Activated T-helper 17 cell treated with anti-CD3 and anti-CD28 coated beads, Interleukin-2, amount 50 U/mL, for 72 hours (primary cell): ENCODE measurements at regions not wholly inside any gene's neighbourhood (a gene's known extent, or its start where the extent isn't known, plus 50 kb on each side); places are given as distances from the start of the nearest gene placed in this dataset.
"Not testable (repeated sequence)": the region's sequence is repeated elsewhere in the genome, so short reads cannot be mapped to it uniquely, and the experiment has no call there.

Source experiments
- ATAC-seq: fragments of 150-1000 bp; cut with Tn5 transposase; replicated peaks from 2 replicates; pipeline ENCODE4 v1.10.0; 2021; ENCODE audit warnings: mild to moderate bottlenecking, moderate library complexity
- H3K27ac Mint-ChIP-seq: one replicate; pipeline ENCODE4 v1.8.0; 2022; ENCODE audit warnings: mixed read lengths
- H3K27me3 Mint-ChIP-seq: one replicate; pipeline ENCODE4 v1.8.0; 2022; ENCODE audit warnings: mixed read lengths
- H3K36me3 Mint-ChIP-seq: one replicate; pipeline ENCODE4 v1.8.0; 2022; ENCODE audit warnings: low read depth, mild to moderate bottlenecking, mixed read lengths
- H3K4me1 Mint-ChIP-seq: one replicate; pipeline ENCODE4 v1.8.0; 2022; ENCODE audit warnings: mixed read lengths
- H3K4me3 Mint-ChIP-seq: one replicate; pipeline ENCODE4 v1.8.0; 2022; ENCODE audit warnings: mild to moderate bottlenecking, mixed read lengths
- H3K9me3 Mint-ChIP-seq: one replicate; pipeline ENCODE4 v1.8.0; 2022; ENCODE audit warnings: mixed read lengths

DNA sequence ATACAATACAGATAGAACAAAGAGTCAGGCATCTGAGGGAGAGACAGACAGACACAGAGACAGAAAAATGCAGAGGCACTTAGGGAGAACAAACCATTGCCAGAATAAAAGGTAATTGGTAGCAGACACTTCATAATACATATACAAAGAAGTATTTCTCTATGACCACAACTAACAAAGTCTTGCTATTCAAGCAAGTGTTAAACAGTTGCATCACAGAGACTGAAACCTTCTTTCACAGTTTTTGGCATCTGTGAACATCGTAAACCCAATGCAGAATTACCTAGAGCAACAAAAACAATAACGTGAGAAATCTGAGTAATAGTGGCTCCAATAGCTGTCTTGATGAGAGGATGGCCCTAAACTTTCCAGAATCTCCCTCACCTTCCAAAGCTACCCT, 116.4 kb downstream of the BLID start:
- Mint-ChIP-seq H3K4me3 (no peak overlapping the region), H3K9me3 (no peaks in the 10 kb centered on the region), H3K27me3 (peaks cover 3% of the 10 kb centered on the region), H3K27ac (no peak overlapping the region), H3K4me1 (no peaks in the 10 kb centered on the region), H3K36me3 (no peaks in the 10 kb centered on the region)
- no peak for ATAC-seq

DNA sequence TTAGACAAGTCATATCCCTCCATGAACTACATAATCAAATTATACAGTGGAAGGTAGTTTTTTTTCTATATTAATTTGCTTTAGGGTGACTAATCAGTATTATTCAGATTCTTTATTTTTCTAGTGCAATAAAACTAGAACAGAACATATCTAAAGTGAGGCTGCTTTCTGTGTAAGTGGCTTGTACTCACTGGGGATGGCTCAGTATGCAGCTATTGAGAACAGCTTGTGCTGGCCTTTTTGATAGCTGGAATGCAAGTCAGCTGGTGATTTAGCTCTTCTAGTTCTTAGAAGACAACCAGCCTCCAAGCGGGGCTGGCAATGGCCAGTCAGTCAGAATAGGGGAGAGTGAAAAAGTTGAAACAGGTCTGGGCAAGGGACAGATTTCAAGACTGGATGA, 119.4 kb downstream of the BLID start:
- H3K4me3 Mint-ChIP-seq: no peak overlapping the region
- peaks cover 8% of the 10 kb centered on the region for H3K27me3 Mint-ChIP-seq
- no peak for ATAC-seq
- H3K27ac Mint-ChIP-seq: no peak overlapping the region
- H3K9me3 Mint-ChIP-seq: peaks cover 3% of the 10 kb centered on the region
- H3K4me1 Mint-ChIP-seq: no peaks in the 10 kb centered on the region
- H3K36me3 Mint-ChIP-seq: no peaks in the 10 kb centered on the region

DNA sequence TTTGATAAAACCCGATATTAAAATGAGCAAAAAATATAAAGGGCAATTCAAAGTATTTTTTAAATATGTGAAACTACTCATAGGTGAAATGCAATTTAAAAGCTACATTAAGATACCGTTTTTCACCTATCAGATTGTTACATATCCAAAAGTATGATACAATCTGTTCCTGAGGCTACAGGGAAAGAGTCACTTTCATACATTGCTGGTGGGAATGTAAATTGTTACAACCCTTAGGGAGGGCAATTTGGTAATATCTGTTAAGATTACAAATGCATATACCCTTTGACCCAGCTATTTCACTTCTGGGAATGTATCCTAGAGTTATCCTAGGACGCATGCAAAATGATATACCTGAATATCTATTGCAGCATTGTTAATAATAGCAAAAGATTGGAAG, 132.1 kb downstream of the BLID start:
- H3K36me3 Mint-ChIP-seq: no peaks in the 10 kb centered on the region
- no peak for ATAC-seq
- no peaks in the 10 kb centered on the region for H3K9me3 Mint-ChIP-seq
- H3K4me1 Mint-ChIP-seq: no peaks in the 10 kb centered on the region
- H3K27me3 Mint-ChIP-seq: peaks cover 4% of the 10 kb centered on the region
- H3K27ac Mint-ChIP-seq: no peak overlapping the region
- H3K4me3 Mint-ChIP-seq: no peak overlapping the region

DNA sequence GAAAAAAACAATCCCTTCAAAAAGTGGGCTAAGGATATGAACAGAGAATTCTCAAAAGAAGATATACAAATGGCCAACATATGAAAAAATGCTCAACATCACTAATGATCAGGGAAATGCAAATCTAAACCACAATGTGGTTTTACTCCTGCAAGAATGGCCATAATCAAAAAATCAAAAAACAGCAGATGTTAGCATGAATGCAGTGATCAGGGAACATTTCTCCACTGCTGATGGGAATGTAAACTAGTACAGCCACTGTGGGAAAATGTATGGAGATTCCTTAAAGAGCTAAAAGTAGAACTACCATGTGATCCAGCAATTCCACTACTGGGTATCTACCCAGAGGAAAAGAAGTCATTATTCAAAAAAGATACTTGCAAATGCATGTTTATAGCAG, 138.1 kb downstream of the BLID start:
- H3K36me3 Mint-ChIP-seq, H3K27ac Mint-ChIP-seq, ATAC-seq, H3K4me1 Mint-ChIP-seq, H3K4me3 Mint-ChIP-seq: not testable (repeated sequence)
- Mint-ChIP-seq H3K27me3 (peaks cover 15% of the 10 kb centered on the region), H3K9me3 (peaks cover 18% of the 10 kb centered on the region)

DNA sequence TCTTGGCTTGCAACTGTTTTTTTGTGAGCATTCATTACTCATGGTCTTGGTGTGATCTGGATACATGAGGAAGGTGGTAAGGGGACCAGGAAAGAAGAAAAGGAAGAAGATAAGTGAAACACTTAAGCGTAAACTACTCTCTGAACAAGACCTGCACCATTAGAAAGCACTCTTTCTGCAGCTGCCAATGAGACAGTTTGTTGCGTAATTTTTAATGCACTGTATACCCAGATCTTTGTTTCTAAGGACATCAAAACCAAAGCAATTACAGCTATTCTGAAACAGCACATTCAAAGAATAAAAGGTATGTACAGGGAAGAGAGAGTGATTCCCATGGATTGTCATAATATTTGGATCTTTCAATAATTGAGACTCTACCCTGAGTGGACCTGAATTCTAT, 147.4 kb downstream of the BLID start:
- Mint-ChIP-seq H3K27ac (no peak overlapping the region), H3K4me1 (no peaks in the 10 kb centered on the region), H3K27me3 (peaks cover 29% of the 10 kb centered on the region), H3K9me3 (peaks cover 15% of the 10 kb centered on the region), H3K36me3 (no peaks in the 10 kb centered on the region), H3K4me3 (no peak overlapping the region)
- ATAC-seq: no peak

DNA sequence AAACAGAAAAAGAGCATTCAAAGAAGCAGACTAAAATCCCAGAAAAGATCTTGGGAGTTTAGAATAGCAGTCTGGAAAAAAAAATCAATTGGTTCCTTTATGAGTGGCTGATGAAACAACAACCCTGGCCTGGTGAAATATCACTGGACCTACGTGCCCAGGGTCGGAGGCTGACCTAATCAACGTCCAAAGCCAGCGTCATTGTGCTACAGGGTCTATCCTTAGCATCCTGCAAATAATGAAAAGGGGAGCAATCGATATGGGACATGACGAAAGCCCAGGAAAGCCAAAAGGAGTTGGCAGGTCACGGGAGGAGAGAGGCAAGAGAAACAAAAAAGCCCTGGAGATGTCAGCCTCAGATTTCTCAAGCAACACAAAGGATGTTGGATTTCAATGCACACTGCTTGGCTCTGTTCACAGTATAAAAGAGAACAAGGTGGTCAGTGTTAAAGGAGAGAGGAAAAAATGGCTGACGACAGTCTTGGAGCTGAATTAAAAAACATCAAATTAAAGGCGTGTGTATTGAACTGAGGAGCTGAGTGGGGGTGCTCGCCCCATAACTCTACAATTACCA, 148.8 kb downstream of the BLID start:
- no peak for ATAC-seq
- no peaks in the 10 kb centered on the region for H3K4me1 Mint-ChIP-seq

DNA sequence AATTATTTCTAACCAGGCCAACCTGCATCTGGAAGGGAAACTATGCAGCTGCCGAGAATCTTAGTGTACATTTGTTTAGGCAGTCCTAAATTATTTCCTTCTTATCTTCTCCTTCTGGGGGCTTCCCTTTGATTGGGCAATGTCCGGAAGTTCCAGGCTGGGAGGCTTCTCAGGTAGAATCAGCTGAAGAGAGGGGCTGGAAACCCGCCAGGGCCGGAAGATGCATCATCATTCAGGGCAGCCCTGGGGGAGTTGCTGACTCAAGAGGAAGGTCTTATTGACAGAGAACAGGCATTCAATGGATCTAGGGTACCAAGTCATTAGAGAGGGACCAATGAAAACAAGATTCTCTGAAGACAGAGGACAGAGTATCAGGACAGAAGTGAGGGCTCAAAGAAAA, 150.7 kb downstream of the BLID start:
- peaks cover 4% of the 10 kb centered on the region for H3K9me3 Mint-ChIP-seq
- no peak overlapping the region for H3K4me3 Mint-ChIP-seq
- no peaks in the 10 kb centered on the region for H3K36me3 Mint-ChIP-seq
- H3K27me3 Mint-ChIP-seq: peaks cover 21% of the 10 kb centered on the region
- no peaks in the 10 kb centered on the region for H3K4me1 Mint-ChIP-seq
- no peak for ATAC-seq
- H3K27ac Mint-ChIP-seq: no peak overlapping the region

More for the DNA sequence above, 148.8 kb downstream of the BLID start:
- H3K36me3 Mint-ChIP-seq: no peaks in the 10 kb centered on the region
- H3K27ac Mint-ChIP-seq: no peak overlapping the region
- H3K4me3 Mint-ChIP-seq: no peak overlapping the region
- H3K9me3 Mint-ChIP-seq: peaks cover 7% of the 10 kb centered on the region
- H3K27me3 Mint-ChIP-seq: peaks cover 28% of the 10 kb centered on the region

DNA sequence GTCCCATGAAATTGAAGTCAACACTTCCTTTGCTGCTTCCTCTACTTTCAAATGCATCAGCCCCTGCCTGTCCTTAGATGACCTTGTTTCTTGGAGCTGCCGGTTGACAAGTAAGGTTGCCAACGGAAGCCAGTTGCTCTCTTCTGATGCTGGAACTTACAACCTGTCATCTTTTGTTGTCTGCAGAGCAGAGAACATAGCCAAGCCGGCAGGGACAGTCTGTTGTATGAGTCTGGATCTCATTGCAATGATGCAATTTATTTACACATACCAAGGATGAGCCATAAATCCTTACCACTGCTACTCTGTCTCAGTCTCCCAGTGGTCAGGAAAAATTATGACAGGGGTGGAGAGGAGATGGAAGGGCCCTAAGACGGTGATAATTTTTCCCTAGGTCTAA, 151.4 kb downstream of the BLID start:
- ATAC-seq: no peak
- Mint-ChIP-seq H3K4me3 (no peak overlapping the region), H3K27ac (no peak overlapping the region), H3K9me3 (peaks cover 4% of the 10 kb centered on the region), H3K36me3 (no peaks in the 10 kb centered on the region), H3K4me1 (no peaks in the 10 kb centered on the region), H3K27me3 (peaks cover 21% of the 10 kb centered on the region)

DNA sequence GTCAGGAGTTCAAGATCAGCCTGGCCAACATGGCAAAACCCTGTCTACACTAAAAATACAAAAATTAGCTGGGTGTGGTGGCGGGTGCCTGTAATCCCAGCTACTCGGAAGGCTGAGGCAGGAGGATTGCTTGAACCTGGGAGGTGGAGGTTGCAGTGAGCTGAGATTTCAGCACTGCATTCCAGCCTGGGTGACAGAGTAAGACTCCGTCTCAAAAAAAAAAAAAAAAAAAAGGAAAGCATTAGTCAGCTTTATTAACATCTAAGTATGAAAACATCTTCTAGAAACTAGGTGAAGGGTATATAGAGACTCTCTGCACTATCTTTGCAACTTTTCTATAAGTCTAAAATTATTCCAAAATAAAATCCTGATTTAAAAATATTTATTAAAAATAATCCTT, 152.2 kb downstream of the BLID start:
- H3K36me3 Mint-ChIP-seq, ATAC-seq, H3K4me1 Mint-ChIP-seq, H3K4me3 Mint-ChIP-seq, H3K9me3 Mint-ChIP-seq, H3K27ac Mint-ChIP-seq: not testable (repeated sequence)
- H3K27me3 Mint-ChIP-seq: peaks cover 26% of the 10 kb centered on the region

DNA sequence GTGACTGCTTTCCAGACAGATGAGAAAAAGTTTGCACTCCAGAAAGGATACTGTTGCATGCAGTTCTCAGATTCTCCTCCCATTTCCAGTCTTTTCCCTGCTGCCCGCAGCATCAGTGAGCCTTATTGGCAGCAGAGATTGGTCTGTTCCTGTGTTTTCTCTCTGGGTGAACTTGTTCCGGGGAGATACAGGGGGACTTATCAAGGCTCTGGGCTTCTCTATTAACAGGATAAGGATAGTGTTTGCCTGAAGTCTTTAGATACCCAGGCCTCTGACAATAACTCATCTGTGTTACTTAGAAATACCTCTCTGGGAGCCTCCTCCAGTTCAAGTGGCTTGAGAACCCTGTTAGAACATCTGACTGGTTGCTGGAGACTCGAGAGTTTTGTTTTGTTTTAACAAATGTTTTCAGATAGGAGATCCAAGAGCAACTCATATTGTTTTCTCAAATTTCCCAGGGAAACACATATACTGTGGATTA, 154.7 kb downstream of the BLID start:
- no peak overlapping the region for H3K27ac Mint-ChIP-seq
- H3K4me1 Mint-ChIP-seq: no peaks in the 10 kb centered on the region
- H3K36me3 Mint-ChIP-seq: no peaks in the 10 kb centered on the region
- no peak for ATAC-seq
- H3K9me3 Mint-ChIP-seq: no peaks in the 10 kb centered on the region
- H3K27me3 Mint-ChIP-seq: peaks cover 23% of the 10 kb centered on the region
- H3K4me3 Mint-ChIP-seq: no peak overlapping the region

DNA sequence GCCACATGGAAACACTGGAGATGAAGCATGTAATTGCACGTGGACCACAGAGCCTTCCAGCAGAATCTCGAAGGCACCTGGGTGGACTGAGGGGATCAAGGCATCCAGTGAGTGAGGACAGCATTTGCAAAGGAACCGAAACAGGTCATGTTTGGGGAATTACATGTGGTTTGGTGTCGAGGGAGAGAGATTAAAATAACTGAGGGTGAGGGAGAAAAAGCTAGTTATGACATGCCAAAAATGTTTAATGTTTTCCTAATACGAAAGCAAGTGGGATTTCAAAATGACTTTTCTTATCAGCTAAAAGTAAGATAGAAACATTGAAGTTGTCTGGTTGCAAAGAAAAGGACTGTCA, 157.1 kb downstream of the BLID start:
- Mint-ChIP-seq H3K4me1 (no peaks in the 10 kb centered on the region), H3K36me3 (no peaks in the 10 kb centered on the region), H3K27ac (no peak overlapping the region), H3K27me3 (peaks cover 17% of the 10 kb centered on the region), H3K9me3 (no peaks in the 10 kb centered on the region), H3K4me3 (no peak overlapping the region)
- no peak for ATAC-seq

DNA sequence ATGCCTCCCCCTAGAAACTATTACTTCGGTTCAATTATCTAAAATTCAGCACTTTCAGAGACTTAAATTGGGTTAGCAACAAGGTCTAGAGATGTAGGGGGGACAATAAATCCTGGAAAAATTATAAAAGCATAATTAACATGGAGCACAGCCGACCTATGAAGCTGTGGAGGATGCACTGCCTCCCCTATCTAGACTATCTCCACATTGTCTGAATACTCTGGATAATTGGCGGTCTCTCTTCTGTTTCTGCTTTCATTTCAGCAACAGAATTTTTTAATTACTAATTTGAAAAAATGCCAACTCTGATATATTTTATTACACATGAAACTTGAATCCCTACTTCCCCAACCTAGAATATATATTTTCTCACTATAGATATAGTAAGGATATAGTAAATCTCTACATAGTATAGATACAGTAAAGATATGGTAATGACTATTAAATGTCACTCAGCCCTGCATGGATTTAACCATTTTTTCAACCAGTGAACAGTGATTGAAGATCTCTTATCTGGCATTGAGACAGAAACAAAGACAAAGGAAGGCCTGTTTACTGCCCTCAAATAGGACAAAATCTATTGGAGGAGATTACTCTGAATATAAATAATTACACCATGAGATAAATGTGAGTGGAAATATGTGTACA, 157.6 kb downstream of the BLID start:
- Mint-ChIP-seq H3K27ac (no peak overlapping the region), H3K9me3 (no peaks in the 10 kb centered on the region), H3K36me3 (no peaks in the 10 kb centered on the region), H3K4me3 (no peak overlapping the region), H3K4me1 (no peaks in the 10 kb centered on the region), H3K27me3 (peaks cover 17% of the 10 kb centered on the region)
- no peak for ATAC-seq

DNA sequence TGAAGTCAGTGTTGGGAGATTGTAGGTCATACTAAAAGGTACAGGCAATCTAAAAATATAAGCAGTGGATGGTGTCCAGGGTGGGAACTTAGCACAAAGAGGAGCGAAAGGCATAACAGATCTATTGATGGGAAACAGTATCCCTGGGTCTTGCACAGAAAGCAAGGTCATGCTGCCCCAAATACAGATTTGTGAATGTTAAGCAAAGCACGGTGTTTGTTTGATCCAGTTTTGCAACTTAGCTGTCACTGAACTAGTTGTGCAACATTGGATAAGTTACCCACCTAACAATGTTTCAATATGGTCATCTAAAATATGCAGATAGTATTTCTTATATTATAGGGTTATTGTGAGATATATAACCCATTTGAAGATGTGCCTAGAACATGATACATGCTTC, 162.9 kb downstream of the BLID start:
- Mint-ChIP-seq H3K36me3 (no peaks in the 10 kb centered on the region), H3K9me3 (no peaks in the 10 kb centered on the region), H3K27ac (no peak overlapping the region), H3K4me3 (no peak overlapping the region), H3K27me3 (peaks cover 13% of the 10 kb centered on the region), H3K4me1 (no peaks in the 10 kb centered on the region)
- ATAC-seq: no peak

DNA sequence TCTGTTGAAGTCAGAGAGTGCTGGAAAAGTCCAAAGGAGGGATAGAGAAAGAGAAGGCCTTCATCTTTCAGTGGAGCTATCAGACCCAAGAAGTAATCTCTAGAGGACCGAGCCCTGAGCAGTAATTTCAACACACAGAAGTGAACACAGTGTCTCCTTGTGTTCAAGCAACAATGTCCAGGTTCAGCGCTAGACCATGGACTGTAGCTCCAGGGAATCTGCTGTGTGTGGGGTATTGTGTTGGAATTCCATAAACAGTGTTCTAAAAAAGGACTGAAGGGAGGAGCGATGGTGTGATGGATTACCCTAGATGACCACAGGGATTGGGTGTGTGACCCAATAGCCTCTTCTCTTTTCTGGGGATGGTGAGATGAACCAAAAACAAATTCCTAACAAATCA, 165.9 kb downstream of the BLID start:
- Mint-ChIP-seq H3K27me3 (peaks cover 5% of the 10 kb centered on the region), H3K36me3 (no peaks in the 10 kb centered on the region), H3K4me3 (no peak overlapping the region), H3K4me1 (no peaks in the 10 kb centered on the region), H3K9me3 (no peaks in the 10 kb centered on the region), H3K27ac (no peak overlapping the region)
- ATAC-seq: no peak

DNA sequence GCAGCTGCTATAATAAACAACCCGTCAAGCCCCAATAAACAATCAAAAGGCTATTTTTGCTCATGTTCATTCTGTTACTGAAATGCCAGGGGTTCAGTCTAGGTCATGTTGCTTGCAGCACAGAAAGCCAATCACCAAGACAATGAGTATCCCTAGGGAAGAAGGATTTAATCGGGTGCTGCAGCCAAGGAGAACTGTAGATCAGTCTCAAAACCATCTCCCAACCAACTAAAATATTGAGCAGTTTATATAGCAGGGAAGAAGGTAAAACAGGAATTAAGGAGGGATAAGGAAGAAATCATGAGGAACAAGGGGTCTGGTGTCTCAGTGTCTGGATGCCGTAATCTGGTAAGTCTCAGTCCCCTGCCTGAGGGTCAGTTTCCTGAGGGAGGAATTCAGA, 169.5 kb downstream of the BLID start:
- Mint-ChIP-seq H3K36me3 (no peaks in the 10 kb centered on the region), H3K9me3 (no peaks in the 10 kb centered on the region), H3K4me1 (no peaks in the 10 kb centered on the region), H3K4me3 (no peak overlapping the region), H3K27me3 (no peaks in the 10 kb centered on the region), H3K27ac (no peak overlapping the region)
- no peak for ATAC-seq
